Medulla oblongata (tissue), 1 donor: ENCODE measurements at regions not wholly inside any gene's neighbourhood (a gene's known extent, or its start where the extent isn't known, plus 50 kb on each side); places are given as distances from the start of the nearest gene placed in this dataset.
A peak's percentile ranks its signal among the peaks of the same experiment; 100 is the strongest.
"Not testable (repeated sequence)": the region's sequence is repeated elsewhere in the genome, so short reads cannot be mapped to it uniquely, and the experiment has no call there.

Experiments used
- DNase-seq: peaks from one replicate; pipeline ENCODE4 v3.0.0-alpha.2; 2015; ENCODE audit errors: extremely low spot score

- no peak for DNase-seq
Observed at GRCh38 chr1:208942394-208943130, 641.0 kb upstream of the CAMK1G start.

DNA sequence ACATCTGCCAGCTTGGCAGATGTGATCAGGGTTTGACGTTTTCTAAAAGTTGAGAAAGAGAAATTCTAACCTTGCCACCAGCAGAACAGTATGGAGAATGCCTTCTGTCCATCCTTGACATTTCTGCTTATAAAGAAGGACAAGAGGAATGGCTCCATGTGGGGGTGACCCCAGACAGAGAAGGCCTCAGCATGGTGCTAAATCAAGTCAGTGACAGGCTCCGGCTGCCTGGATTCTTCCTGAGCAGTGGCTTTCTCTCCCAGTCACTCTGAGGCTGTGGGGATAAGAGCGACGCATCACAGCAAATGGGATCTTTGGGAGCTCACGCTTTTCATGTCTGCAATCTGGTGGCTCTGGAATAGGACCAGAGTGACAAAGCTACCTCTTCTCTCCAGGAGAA is 640.2 kb upstream of the CAMK1G start:
- no peak for DNase-seq

- DNase-seq = no peak
Observed at GRCh38 chr1:208944981-208945451, 638.5 kb upstream of the CAMK1G start.

GRCh38 chr1:208950206-208950605 is 633.3 kb upstream of the CAMK1G start:
- DNase-seq = no peak

DNA sequence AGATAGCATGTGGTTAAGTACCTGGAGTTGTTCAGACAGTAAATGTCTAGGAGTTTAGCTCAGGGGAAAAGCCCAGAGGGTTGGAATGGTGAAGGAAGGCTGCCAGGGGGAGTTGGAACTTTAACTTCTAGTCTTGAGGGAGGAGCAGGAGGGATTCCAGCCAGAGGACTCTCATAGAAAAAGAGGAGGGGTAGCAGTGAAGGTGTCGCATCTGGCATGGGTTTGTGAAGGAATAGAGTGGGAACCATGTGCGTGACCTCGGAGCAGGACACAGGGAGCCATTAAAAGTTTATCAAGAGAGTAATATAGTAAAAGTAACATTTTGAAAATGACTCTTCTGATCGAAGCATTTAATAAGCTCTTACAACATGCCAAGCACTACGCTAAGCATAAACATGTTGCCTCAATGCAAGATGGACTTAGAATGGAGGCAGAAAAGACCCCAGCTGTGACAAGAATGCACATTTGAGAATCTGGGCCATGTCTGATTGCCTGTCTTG is 632.4 kb upstream of the CAMK1G start:
- DNase-seq = no peak

GRCh38 chr1:208951908-208952307 is 631.6 kb upstream of the CAMK1G start:
- DNase-seq = no peak

DNA sequence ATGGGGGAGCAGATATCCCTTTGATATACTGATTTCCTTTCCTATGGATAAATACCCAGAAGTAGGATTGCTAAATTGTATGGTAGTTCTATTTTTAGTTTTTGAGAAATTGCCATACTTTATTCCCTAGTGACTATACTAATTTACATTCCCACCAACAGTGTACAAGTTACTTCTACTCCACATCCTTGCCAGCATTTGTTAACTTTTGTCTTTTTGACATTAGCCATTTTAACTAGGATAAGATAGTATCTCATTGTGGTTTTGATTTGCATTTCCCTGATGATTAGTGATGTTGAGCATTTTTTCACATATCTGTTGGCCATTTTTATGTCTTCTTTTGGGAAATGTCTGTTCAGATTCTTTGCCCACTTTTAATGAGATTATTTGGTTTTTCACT is 620.6 kb upstream of the CAMK1G start:
- no peak for DNase-seq

- no peak for DNase-seq
Observed at GRCh38 chr1:208965351-208965750, 618.2 kb upstream of the CAMK1G start.

- DNase-seq = no peak
Observed at GRCh38 chr1:208967334-208967733, 616.2 kb upstream of the CAMK1G start.

DNA sequence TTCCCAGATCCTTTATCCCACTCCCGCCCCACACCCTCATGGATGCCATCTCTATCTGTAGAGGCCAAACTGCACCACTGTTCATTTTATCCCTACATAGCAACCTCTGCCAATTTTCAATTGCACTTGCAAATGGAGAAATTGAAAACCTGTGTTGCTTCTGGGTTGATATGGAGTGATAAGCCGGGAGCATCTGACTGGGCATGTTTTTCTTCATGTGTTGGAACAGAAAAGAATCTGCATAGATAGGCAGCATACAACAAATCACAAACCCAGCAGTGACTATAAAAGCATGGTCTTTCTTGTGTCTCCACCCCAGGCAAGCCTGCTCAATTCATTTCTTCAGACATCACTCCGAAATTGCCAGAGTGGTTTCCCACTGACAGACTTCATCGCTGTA is 608.8 kb upstream of the CAMK1G start:
- no peak for DNase-seq

DNA sequence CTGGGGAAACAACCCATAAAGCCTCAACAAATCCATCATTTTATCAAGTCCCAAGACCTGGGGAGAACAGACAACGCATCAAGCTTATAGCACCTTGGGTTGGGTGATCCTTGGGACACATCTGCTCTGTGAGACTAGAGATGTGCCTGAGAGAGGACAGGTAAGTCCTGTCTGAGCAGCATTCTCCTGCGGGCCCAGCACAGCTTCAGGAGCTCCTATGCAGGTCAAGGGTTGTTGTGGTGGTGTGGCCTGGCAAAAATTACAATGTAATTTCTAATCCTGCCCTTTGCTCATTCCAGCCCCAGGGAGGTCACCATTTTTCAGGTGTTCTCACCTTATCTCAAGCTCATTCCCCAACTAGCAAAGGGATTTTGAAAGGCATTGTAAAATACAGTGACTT is 608.1 kb upstream of the CAMK1G start:
- no peak for DNase-seq

DNA sequence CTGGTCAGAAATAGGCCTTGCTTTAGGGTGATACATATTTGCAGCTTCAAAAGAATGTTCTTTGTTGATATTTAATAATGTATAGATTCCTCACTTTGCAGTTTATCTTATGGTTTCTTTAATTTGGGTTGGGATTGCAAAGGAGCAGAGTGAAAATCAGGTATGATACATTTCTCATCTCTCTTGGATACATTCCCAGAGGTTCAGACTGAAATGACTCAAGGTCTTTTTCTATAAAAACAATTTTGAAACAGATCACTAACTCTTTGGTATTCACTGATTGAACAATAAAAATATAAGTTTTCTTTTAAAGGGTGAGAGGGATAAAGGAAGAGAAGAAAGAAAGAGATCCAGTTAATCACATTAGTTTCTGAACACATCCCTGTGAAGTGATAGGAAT is 606.5 kb upstream of the CAMK1G start:
- DNase-seq = no peak

- no peak for DNase-seq
Observed at GRCh38 chr1:208977638-208978256, 605.8 kb upstream of the CAMK1G start.

- DNase-seq = no peak
Observed at GRCh38 chr1:208979776-208980175, 603.7 kb upstream of the CAMK1G start.

- DNase-seq = no peak
Observed at GRCh38 chr1:208980605-208981004, 602.9 kb upstream of the CAMK1G start.

DNA sequence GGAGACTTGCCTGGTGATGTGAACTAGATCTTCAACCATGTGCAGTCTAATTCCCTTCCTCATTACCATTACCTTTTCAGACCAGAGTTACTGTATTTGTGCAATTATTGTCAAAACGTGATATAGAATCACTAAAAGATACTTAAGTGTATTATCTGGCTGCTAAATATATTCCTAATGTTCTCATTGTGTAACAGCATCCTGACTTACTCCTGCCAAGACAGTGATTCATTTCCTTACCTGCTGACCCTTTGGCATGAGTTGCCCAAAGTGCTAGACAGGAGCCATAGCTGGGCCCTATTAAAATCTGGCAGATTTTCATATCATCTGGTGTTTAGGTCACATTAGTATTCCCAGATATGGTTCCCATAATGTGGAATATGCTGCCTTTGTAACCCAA is 598.3 kb upstream of the CAMK1G start:
- DNase-seq = no peak

- peak; percentile 48 for DNase-seq
Observed at GRCh38 chr1:208988811-208989222, 594.7 kb upstream of the CAMK1G start.

DNA sequence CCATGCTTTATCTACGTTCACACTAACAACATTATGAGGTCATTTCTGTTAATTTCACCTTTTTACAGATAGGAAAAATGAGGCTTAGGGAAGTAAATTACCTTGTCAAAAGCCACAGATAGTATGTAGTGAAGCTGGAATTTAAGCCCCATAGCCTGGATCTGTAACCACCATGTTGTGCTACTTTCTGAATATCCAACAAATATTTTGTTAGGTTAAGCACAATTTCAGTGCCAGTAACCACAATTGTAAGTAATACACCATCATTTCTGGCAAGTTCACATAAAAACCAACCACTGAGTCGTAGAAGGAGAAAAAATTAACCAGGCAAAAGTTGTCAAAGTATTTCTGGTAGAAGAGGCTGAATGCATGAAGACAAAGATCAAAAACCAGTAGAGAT is 593.1 kb upstream of the CAMK1G start:
- no peak for DNase-seq

DNA sequence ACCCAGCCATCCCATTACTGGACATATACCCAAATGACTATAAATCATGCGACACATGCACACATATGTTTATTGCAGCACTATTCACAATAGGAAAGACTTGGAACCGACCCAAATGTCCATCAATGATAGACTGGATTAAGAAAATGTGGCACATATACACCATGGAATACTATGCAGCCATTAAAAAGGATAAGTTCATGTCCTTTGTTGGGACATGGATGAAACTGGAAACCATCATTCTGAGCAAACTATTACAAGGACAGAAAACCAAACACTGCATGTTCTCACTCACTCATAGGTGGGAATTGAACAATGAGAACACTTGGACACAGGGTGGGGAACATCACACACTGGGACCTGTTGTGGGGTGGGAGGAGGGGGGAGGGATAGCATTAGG is 586.5 kb upstream of the CAMK1G start:
- DNase-seq = not testable (repeated sequence)

- no peak for DNase-seq
Observed at GRCh38 chr1:208997726-208998312, 585.7 kb upstream of the CAMK1G start.

- DNase-seq = no peak
Observed at GRCh38 chr1:209008586-209008985, 574.9 kb upstream of the CAMK1G start.

DNA sequence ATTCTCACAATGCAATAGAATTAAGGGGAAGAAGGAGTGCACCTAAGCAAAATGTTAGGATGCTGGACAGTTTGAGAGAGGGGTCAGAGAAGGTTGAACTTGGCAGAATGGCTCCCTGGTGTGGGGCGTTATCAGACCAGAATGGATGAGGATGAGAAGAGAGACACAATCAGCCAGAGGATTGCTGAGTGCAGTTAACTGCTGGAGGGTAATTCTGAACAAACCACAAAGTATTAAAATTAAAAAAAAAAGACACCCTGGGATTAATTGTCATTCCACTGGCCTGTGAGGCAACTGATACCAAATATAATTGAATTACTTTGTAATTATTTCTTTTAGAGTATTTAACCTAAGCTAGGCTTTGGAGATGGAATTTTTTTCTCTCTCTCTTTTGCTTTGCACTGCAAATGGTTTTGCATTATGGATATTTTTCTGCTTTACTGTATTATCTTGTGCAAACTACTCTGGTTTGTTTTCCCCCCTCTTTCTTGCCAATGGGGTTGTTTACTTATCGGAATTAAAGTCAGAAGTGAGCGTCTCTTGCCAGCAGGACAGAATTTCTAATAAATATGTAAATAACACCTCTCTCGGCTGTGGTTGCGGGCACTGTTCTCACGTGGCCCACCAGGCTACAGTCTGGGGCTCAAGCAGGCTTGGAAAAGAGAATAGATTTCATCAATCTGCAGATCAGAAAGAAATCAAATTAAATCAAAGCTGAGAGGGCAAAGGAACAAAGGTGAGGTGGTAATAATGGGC is 572.9 kb upstream of the CAMK1G start:
- no peak for DNase-seq
